Ramos (cell line): ENCODE measurements at regions not wholly inside any gene's neighbourhood (a gene's known extent, or its start where the extent isn't known, plus 50 kb on each side); places are given as distances from the start of the nearest gene placed in this dataset.

ENCODE experiments used
- in situ Hi-C: fragments of 300-500 bp; cut with MboI; formaldehyde crosslinking; loops from one replicate; pipeline ENCODE4 v1.14.3; 2022; ENCODE audit warnings: low sequenced_read_pairs; ENCODE audit not compliant: unreplicated experiment

- in situ Hi-C loops: no loop called here
These were observed 249.7 kb upstream of the GYPC start for GRCh38 chr2:126406267-126406666.

- in situ Hi-C loops: no loop called here
These were observed 247.3 kb upstream of the GYPC start for GRCh38 chr2:126408671-126409070.

- in situ Hi-C loops: no loop called here
These were observed 246.1 kb upstream of the GYPC start for GRCh38 chr2:126409850-126410249.

DNA sequence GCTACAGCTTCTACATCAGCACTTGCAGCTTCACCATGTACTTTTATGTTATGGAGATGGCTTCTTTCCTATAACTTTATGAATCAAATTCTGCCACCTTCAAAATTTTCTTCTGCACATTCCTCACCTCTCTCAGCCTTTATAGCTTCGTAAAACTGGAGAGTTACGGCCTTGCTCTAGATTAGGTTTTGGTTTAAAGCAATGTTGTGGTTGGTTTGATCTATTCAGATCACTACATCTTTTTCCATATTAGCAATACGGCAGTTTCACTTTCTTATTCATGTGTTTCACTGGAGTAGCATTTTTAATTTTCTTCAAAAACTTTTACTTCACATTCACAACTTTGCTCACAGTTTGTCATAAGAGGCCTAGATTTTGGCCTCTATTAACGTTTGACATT, 242.9 kb upstream of the GYPC start:
- in situ Hi-C loops: no loop called here

GRCh38 chr2:126419403-126419802, 236.6 kb upstream of the GYPC start:
- in situ Hi-C loops: no loop called here

- in situ Hi-C loops: no loop called here
These were observed 230.0 kb upstream of the GYPC start for GRCh38 chr2:126425943-126426342.

DNA sequence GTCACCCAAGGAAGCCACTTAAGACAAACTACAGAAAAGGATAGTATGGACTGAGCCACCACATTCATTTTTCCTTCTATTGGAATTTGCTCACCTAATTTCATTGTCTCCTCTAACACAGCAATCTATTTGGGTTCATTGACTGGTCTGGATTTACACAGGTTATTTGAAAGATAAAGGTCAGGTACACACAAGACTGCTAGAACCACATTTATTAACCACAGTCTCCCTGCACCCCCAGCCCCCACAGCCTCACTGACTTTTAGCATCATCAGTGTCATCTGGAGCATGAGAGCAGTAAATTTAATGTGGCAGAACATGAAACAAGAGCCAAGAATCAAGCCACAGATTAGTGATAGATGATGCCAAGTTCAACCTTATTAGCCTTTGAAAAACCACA, 226.9 kb upstream of the GYPC start:
- in situ Hi-C loops: no loop called here

- in situ Hi-C loops: no loop called here
These were observed 224.8 kb upstream of the GYPC start for GRCh38 chr2:126431136-126431535.

DNA sequence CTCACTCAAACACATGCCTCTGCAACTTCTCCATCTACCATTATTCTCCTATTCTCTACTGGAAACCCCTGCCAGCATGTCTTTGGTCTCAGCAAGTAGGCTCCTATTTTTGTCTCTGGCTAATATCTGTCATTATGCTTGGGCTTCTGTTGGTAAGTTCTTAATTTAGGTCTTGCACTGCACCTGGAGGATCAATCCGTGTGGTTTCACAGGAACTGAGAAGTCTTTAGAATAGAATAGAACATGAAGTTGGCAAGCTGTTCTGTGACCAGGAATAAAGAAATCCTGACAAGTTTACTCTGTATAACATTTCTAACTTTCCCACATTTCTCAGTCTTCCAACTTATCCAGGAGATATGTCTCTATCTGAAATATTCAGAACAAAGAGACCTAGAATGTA, 219.5 kb upstream of the GYPC start:
- in situ Hi-C loops: no loop called here

DNA sequence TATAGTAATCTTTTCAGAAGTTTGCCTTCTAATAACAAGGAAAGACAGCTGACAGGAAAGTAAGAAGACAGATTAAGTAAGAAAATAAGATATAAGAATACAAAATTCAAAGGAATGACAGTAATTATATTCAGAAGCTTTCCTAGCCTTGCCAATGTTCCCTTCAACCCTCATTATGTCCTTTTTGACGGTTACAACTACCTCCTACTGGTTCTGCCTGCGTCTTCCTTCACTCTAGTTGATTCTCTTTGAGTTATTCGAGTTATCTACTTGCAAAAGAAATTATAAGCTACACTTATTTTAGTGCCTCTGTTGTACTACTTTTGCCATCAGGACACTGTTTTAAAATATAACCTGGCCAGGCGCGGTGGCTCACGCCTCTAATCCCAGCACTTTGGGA, 218.9 kb upstream of the GYPC start:
- in situ Hi-C loops: no loop called here

- in situ Hi-C loops: no loop called here
These were observed 211.4 kb upstream of the GYPC start for GRCh38 chr2:126444512-126444911.

GRCh38 chr2:126446106-126446695, 209.8 kb upstream of the GYPC start:
- in situ Hi-C loops: no loop called here

GRCh38 chr2:126448611-126449010, 207.3 kb upstream of the GYPC start:
- in situ Hi-C loops: no loop called here

- in situ Hi-C loops: no loop called here
These were observed 206.3 kb upstream of the GYPC start for GRCh38 chr2:126449677-126450076.

- in situ Hi-C loops: no loop called here
These were observed 191.9 kb upstream of the GYPC start for GRCh38 chr2:126463892-126464674.

DNA sequence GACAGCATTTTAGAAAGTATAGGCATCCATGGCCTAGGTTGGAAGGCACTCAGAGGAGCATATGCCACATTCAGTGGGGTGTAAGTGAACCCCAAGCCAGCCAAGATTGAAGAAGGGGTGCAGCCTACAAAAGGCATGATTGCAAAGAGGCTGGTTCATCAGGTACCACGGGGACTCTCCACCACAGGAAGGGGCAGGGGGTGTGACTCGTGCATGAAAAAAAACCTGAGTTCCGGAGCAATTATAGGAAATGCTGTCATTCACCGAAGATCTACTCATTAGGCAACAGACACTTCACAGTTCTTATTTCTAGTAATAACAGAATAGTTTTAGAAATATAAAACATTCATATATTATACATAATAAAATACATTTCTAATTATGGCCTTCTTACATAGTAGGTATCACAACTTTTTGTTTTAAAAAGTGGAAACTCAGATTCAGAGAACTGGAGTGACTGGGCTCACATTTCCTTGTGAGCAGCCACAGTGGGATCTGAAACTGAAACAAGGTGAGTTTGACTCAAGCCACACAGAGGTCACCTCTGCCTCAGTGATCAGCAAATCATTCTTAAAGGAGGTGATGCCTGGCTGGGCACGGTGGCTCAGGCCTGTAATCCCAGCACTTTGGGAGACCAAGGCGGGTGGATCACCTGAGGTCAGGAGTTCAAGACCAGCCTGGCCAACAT, 188.4 kb upstream of the GYPC start:
- in situ Hi-C loops: no loop called here

GRCh38 chr2:126475031-126475430, 180.9 kb upstream of the GYPC start:
- in situ Hi-C loops: no loop called here

DNA sequence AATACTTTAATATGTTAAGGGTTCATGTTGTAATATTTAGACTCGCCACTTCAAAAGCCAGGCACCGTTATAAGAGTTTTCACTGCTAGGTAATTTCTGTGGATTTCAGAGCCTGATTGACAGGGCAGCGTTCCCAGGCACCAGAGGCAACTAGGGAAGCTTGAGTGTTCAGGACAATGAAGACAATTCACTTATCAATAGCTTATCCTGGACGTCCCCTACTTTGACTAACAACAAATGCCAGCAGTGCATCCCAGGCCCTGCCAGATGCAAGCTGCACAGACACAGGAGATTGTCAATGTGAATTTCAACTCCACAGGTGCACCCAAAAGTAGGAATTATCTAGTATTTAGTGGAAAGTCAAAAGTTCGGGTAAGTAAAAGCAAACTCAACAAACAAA, 179.3 kb upstream of the GYPC start:
- in situ Hi-C loops: no loop called here

GRCh38 chr2:126480033-126480432, 175.9 kb upstream of the GYPC start:
- in situ Hi-C loops: no loop called here

- in situ Hi-C loops: no loop called here
These were observed 173.1 kb upstream of the GYPC start for GRCh38 chr2:126482582-126483464.

GRCh38 chr2:126494593-126494992, 161.4 kb upstream of the GYPC start:
- in situ Hi-C loops: no loop called here
